HepG2 (cell line): ENCODE measurements at regions not wholly inside any gene's neighbourhood (a gene's known extent, or its start where the extent isn't known, plus 50 kb on each side); places are given as distances from the start of the nearest gene placed in this dataset.
"Not testable (repeated sequence)": the region's sequence is repeated elsewhere in the genome, so short reads cannot be mapped to it uniquely, and the experiment has no call there.

ENCODE experiments used
- ATAC-seq: fragments of 200-7000 bp; cut with Tn5 transposase; 3 replicates; pipeline ENCODE4 v1.9.1; 2020; ENCODE audit warnings: mild to moderate bottlenecking, moderate library complexity
- BruUV-seq: library from RNA; stranded (reverse); fragments of 400-500 nt; replicated peaks from 2 replicates; lab custom pipeline; 2021; lab: Mats Ljungman, UMichigan
- CTCF ChIA-PET: fragments of 300-600 bp; formaldehyde crosslinking; extraction: SDS; loops from one replicate; lab custom pipeline; 2021; ENCODE audit warnings: low total read pairs, inconsistent platforms, low intra/inter-chr PET ratio; lab: Yijun Ruan, JAX
- POLR2A ChIA-PET: fragments of 350-600 bp; sonication (Branson Sonifier 250); formaldehyde crosslinking; loops from one replicate; lab custom pipeline; 2020; ENCODE audit warnings: antibody characterized with exemption, inconsistent platforms; lab: Yijun Ruan, JAX
- DNase-seq: peaks from one replicate; pipeline ENCODE4 v3.0.0-alpha.2; 2015; ENCODE audit warnings: low spot score
- FAIRE-seq: peaks from 3 replicates; lab custom pipeline; 2011; peaks lifted over from hg19 to GRCh38; lab: Jason Lieb, UNC
- H2AFZ ChIP-seq: one replicate; pipeline ENCODE4 v1.6.1; 2011; ENCODE audit warnings: low read length, inconsistent platforms
- H3K27ac ChIP-seq: fragments of 300-600 bp; 3 replicates; pipeline ENCODE4 v1.8.0; 2011; ENCODE audit warnings: mixed run types, mild to moderate bottlenecking, mixed read lengths, low read length, inconsistent platforms; ENCODE audit not compliant: insufficient read depth; ENCODE audit errors: extremely low read length
- H3K27me3 ChIP-seq, 2 experiments: fragments of 200-600 bp in 1 of 2; 2 replicates in 1 of 2; 3 replicates in 1 of 2; pipeline versions ENCODE4 v1.6.0 to v1.8.0; 2011; ENCODE audit warnings: low read length in 2 of 2, mild to moderate bottlenecking in 2 of 2, moderate library complexity in 2 of 2, inconsistent platforms in 1 of 2; ENCODE audit not compliant: insufficient read depth in 2 of 2, control insufficient read depth in 1 of 2
- H3K36me3 ChIP-seq, 2 experiments: fragments of 200-600 bp in 1 of 2; replicated peaks in 1 of 2; 2 replicates in 1 of 2; 3 replicates in 1 of 2; pipeline versions ENCODE4 v1.5.1 to v1.8.0; 2011; ENCODE audit warnings: low read length in 2 of 2, inconsistent platforms in 1 of 2; ENCODE audit not compliant: insufficient read depth in 2 of 2, control insufficient read depth in 1 of 2
- H3K4me1 ChIP-seq: 2 replicates; pipeline ENCODE4 v1.5.1; 2012; ENCODE audit warnings: low read length, inconsistent platforms; ENCODE audit not compliant: insufficient read depth
- H3K4me2 ChIP-seq: 2 replicates; pipeline ENCODE4 v1.6.0; 2011; ENCODE audit warnings: low read depth, low read length, inconsistent platforms
- H3K4me3 ChIP-seq, 3 experiments: fragments of 200-600 bp in 1 of 3; sonication (generic), shearing (Covaris generic) in 1 of 3; replicated peaks in 1 of 3; 2 replicates each; pipeline ENCODE4 v1.5.1; 2011 to 2016; ENCODE audit warnings: low read length in 3 of 3, inconsistent platforms in 2 of 3, low read depth in 2 of 3, mild to moderate bottlenecking in 2 of 3, control low read depth in 1 of 3, mixed read lengths in 1 of 3; ENCODE audit not compliant: insufficient read depth in 1 of 3
- H3K79me2 ChIP-seq: one replicate; pipeline ENCODE4 v1.6.1; 2011; ENCODE audit warnings: low read length, inconsistent platforms; ENCODE audit not compliant: insufficient read depth
- H3K9ac ChIP-seq: 2 replicates; pipeline ENCODE4 v1.6.0; 2011; ENCODE audit warnings: mild to moderate bottlenecking, low read depth, low read length, inconsistent platforms; ENCODE audit not compliant: insufficient read depth
- H3K9me3 ChIP-seq: 2 replicates; pipeline ENCODE4 v1.5.1; 2012; ENCODE audit warnings: mild to moderate bottlenecking, low read length
- H4K20me1 ChIP-seq: 2 replicates; pipeline ENCODE4 v1.6.0; 2011; ENCODE audit warnings: inconsistent platforms, mild to moderate bottlenecking, low read length, moderate library complexity; ENCODE audit not compliant: insufficient read depth
- AHR ChIP-seq: IDR thresholded peaks from 2 replicates; pipeline ENCODE4 v1.6.1; 2018; ENCODE audit warnings: missing genetic modification reagents, missing compliant biosample characterization
- ATF7 ChIP-seq, 2 experiments: fragments of 450-650 bp in 1 of 2; sonication (generic) in 1 of 2; formaldehyde crosslinking in 1 of 2; IDR thresholded peaks; 2 replicates each; pipeline versions ENCODE4 v1.4.0 to v1.6.1; 2016 to 2020; ENCODE audit warnings: antibody characterized with exemption in 1 of 2, mild to moderate bottlenecking in 1 of 2, missing genetic modification reagents in 1 of 2
- ATM ChIP-seq: fragments of 450-650 bp; IDR thresholded peaks from 2 replicates; pipeline ENCODE4 v1.7.1; 2017; ENCODE audit warnings: mild to moderate bottlenecking, borderline replicate concordance
- BORCS8-MEF2B ChIP-seq: sonication (generic); formaldehyde crosslinking; IDR thresholded peaks from 2 replicates; pipeline ENCODE4 v1.8.0; 2022; ENCODE audit warnings: mild to moderate bottlenecking, missing genetic modification reagents
- EED ChIP-seq: sonication (generic); formaldehyde crosslinking; IDR thresholded peaks from 2 replicates; pipeline ENCODE4 v1.5.0; 2020; ENCODE audit warnings: mild to moderate bottlenecking, missing genetic modification reagents
- GPN1 ChIP-seq: sonication (generic); formaldehyde crosslinking; IDR thresholded peaks from 2 replicates; pipeline ENCODE4 v1.5.1; 2020; ENCODE audit warnings: missing genetic modification reagents, borderline replicate concordance
- MATR3 ChIP-seq: sonication (generic); formaldehyde crosslinking; IDR thresholded peaks from 2 replicates; pipeline ENCODE4 v1.4.0; 2020; ENCODE audit warnings: missing genetic modification reagents
- NONO ChIP-seq, 2 experiments: fragments of 450-650 bp in 1 of 2; sonication (generic) in 1 of 2; formaldehyde crosslinking in 1 of 2; IDR thresholded peaks in 1 of 2; conservative IDR thresholded peaks in 1 of 2; 2 replicates each; pipeline versions ENCODE4 v1.6.1 to v1.8.0; 2017 to 2022; ENCODE audit warnings: mild to moderate bottlenecking in 1 of 2, missing genetic modification reagents in 1 of 2, moderate library complexity in 1 of 2
- PLRG1 ChIP-seq: fragments of 450-650 bp; conservative IDR thresholded peaks from 2 replicates; pipeline ENCODE4 v1.6.1; 2016
- ZBTB46 ChIP-seq: sonication (generic); formaldehyde crosslinking; IDR thresholded peaks from 2 replicates; pipeline ENCODE4 v1.4.0; 2020; ENCODE audit warnings: mild to moderate bottlenecking, missing genetic modification reagents, borderline replicate concordance
- ZNF280B ChIP-seq: sonication (generic); formaldehyde crosslinking; IDR thresholded peaks from 2 replicates; pipeline ENCODE4 v1.5.0; 2020; ENCODE audit warnings: missing genetic modification reagents, mild to moderate bottlenecking, borderline replicate concordance
- ZNF687 ChIP-seq: sonication (generic); formaldehyde crosslinking; IDR thresholded peaks from 2 replicates; pipeline ENCODE4 v1.5.1; 2020; ENCODE audit warnings: mild to moderate bottlenecking, missing genetic modification reagents, moderate library complexity
- ZNF883 ChIP-seq: sonication (generic); formaldehyde crosslinking; IDR thresholded peaks from 2 replicates; pipeline ENCODE4 v1.5.1; 2020; ENCODE audit warnings: mild to moderate bottlenecking, missing genetic modification reagents; ENCODE audit errors: not compliant biosample characterization
- ZNF891 ChIP-seq: sonication (generic); formaldehyde crosslinking; IDR thresholded peaks from 2 replicates; pipeline ENCODE4 v1.5.0; 2020; ENCODE audit warnings: mild to moderate bottlenecking, missing genetic modification reagents
- ZSCAN31 ChIP-seq: sonication (generic); formaldehyde crosslinking; IDR thresholded peaks from 2 replicates; pipeline ENCODE4 v1.5.0; 2020; ENCODE audit warnings: low read depth, mild to moderate bottlenecking, missing genetic modification reagents
- ZZZ3 ChIP-seq: sonication (generic); formaldehyde crosslinking; IDR thresholded peaks from 2 replicates; pipeline ENCODE4 v1.4.0; 2020; ENCODE audit warnings: missing genetic modification reagents, mild to moderate bottlenecking, borderline replicate concordance
- WGBS: methylation state at CpG from one replicate; pipeline ENCODE4 v1.1.6; 2017; ENCODE audit warnings: low lambda C conversion rate; 5-methylcytosine and 5-hydroxymethylcytosine counted together
- in situ Hi-C: cut with HindIII; loops from 2 replicates; pipeline ENCODE4 v1.10.0; 2017; ENCODE audit warnings: low pct_unique_long_range_greater_than_20kb; ENCODE audit not compliant: extremely low pct_ligation_motif_present
- intact Hi-C: fragments of 100-400 bp; cut with micrococcal nuclease; formaldehyde crosslinking; loops from one replicate; pipeline ENCODE4 v1.10.0; 2022; ENCODE audit not compliant: unreplicated experiment

- H3K9ac ChIP-seq; DNase-seq; CTCF ChIA-PET; H3K79me2 ChIP-seq; H2AFZ ChIP-seq; H3K27ac ChIP-seq; ATAC-seq; FAIRE-seq; H3K9me3 ChIP-seq; BruUV-seq; H3K4me3 ChIP-seq; H3K4me1 ChIP-seq; H3K27me3 ChIP-seq; intact Hi-C loops; H4K20me1 ChIP-seq; H3K4me2 ChIP-seq; POLR2A ChIA-PET; TF ChIP-seq ATF7 (IDR thresholded peaks at IDR 0.05); NONO (CRISPR knock-in tag; conservative IDR thresholded peaks at IDR 0.05): not testable (repeated sequence)
- in situ Hi-C loops, result loop anchor here (25.0 kb wide), 1 partner anchor 271 kb away; no protein-coding TSS in a partner anchor
- H3K36me3 ChIP-seq, result peaks cover 10 to 13% of the 10 kb centered on the region in 2 experiments; a peak in 3 of 5 replicates
- WGBS, result 95% methylated on average over 17 of the region's 17 CpGs
- peak; percentile 78; the same call in 1 of the 2 replicates for TF ChIP-seq ATF7 (CRISPR knock-in tag; IDR thresholded peaks at IDR 0.05)
- TF ChIP-seq AHR, result peak; percentile 39; the same call in 1 of the 2 replicates
- peak; percentile 57; the same call in 1 of the 2 replicates for TF ChIP-seq BORCS8-MEF2B (CRISPR knock-in tag)
- TF ChIP-seq ZNF883, result peak; percentile 18
- TF ChIP-seq ZBTB46, result 0 out of 2 replicates have a peak, but pooled peaks have one; percentile 45
- TF ChIP-seq ZZZ3 (CRISPR knock-in tag), result peak; percentile 52; the same call in 1 of the 2 replicates
- peak; percentile 5; the same call in 1 of the 2 replicates for TF ChIP-seq PLRG1
- TF ChIP-seq ZNF687 (CRISPR knock-in tag), result 0 out of 2 replicates have a peak, but pooled peaks have one; percentile 19
- peak; percentile 24; the same call in 1 of the 2 replicates for TF ChIP-seq GPN1
- TF ChIP-seq EED, result 0 out of 2 replicates have a peak, but pooled peaks have one; percentile 21
- 0 out of 2 replicates have a peak, but pooled peaks have one; percentile 31 for TF ChIP-seq ZSCAN31 (CRISPR knock-in tag)
- TF ChIP-seq MATR3, result 0 out of 2 replicates have a peak, but pooled peaks have one; percentile 19
- peak; percentile 27; the same call in 1 of the 2 replicates for TF ChIP-seq ZNF280B
- peak; percentile 10; the same call in 1 of the 2 replicates for TF ChIP-seq NONO (IDR thresholded peaks at IDR 0.05)
- peak; percentile 14; the same call in 1 of the 2 replicates for TF ChIP-seq ATM
- peak; percentile 44; the same call in 1 of the 2 replicates for TF ChIP-seq ZNF891 (CRISPR knock-in tag)
Observed at GRCh38 chr5:34191279-34191744, 148.3 kb upstream of the C1QTNF3 start.
